NT2/D1 (cell line): ENCODE measurements at regions not wholly inside any gene's neighbourhood (a gene's known extent, or its start where the extent isn't known, plus 50 kb on each side); places are given as distances from the start of the nearest gene placed in this dataset.

ENCODE experiments used
- SUZ12 ChIP-seq: IDR thresholded peaks from 2 replicates; pipeline ENCODE4 v1.6.1; 2011; ENCODE audit not compliant: insufficient read length, insufficient read depth; ENCODE audit errors: extremely low read depth
- YY1 ChIP-seq: IDR thresholded peaks from 2 replicates; pipeline ENCODE4 v1.6.1; 2011; ENCODE audit not compliant: insufficient read length, insufficient read depth
- ZNF274 ChIP-seq: IDR thresholded peaks from 2 replicates; pipeline ENCODE4 v1.6.1; 2011; ENCODE audit warnings: mild to moderate bottlenecking, low read depth, low read length

- TF ChIP-seq ZNF274 (no peak), YY1 (no peak), SUZ12 (no peak)
These were observed 990.9 kb upstream of the CNTN5 start for GRCh38 chr11:98029832-98030231.
